ENCODE measurements at regions not wholly inside any gene's neighbourhood (a gene's known extent, or its start where the extent isn't known, plus 50 kb on each side); places are given as distances from the start of the nearest gene placed in this dataset.

DNA sequence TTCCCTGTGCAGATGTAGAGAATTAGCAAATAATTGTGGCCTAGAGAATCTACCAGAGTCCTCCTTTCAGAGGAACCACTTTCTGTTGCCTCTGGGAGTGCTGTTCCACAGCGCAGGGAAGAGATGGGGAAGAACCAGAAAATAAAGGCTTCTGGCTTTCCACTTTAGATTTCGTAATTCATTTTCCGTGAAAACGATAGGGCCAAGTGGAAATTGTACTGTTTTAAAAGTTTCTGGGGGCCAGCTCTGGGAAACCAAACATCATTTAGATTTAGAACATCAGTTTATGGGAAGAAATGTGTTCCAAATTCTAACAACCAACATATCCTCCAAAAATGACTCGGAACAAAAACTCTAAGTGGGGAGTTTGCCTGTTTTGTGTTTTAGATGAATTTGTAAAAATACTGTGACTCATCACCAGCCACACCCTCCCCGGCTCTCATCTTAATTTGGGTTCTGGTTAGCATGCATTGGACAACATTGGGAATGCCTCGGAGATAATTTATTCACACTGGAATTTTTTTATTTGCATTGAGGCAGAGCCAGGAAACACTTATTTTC is 65.2 kb upstream of the LNX1 start:
- H3K4me3 ChIP-seq (ENCODE audit: control insufficient read depth, low read depth, low read length) = no peak overlapping the region
- TF ChIP-seq, protein P1, sequence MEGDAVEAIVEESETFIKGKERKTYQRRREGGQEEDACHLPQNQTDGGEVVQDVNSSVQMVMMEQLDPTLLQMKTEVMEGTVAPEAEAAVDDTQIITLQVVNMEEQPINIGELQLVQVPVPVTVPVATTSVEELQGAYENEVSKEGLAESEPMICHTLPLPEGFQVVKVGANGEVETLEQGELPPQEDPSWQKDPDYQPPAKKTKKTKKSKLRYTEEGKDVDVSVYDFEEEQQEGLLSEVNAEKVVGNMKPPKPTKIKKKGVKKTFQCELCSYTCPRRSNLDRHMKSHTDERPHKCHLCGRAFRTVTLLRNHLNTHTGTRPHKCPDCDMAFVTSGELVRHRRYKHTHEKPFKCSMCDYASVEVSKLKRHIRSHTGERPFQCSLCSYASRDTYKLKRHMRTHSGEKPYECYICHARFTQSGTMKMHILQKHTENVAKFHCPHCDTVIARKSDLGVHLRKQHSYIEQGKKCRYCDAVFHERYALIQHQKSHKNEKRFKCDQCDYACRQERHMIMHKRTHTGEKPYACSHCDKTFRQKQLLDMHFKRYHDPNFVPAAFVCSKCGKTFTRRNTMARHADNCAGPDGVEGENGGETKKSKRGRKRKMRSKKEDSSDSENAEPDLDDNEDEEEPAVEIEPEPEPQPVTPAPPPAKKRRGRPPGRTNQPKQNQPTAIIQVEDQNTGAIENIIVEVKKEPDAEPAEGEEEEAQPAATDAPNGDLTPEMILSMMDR (conservative IDR thresholded peaks at IDR 0.05; ENCODE audit: control insufficient read depth, insufficient read depth, low read depth, low read length) = peak; percentile 80

DNA sequence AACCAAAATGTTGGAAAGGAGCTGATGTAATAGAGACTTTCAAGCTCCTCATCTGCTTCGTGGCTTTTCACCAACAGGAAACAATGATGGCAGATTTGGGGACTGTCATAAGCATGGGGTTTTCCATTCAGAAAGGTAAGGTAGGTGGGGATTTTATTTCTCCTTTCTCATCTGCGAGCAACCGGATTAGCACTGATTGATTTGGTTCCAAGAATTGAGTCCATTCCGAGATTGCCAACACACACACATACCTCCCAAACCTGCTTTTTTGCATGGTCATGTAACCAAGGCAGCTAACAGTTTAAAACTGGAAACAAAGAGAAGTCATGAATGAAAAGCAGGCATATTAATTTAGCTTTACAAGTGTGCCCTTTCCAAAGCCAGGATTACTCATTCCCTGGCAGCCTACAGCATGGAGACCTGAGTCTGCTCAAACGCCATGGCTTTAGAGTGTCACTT is 63.0 kb upstream of the LNX1 start:
- peak; percentile 62 for DNase-seq (ENCODE audit: low read depth)
- TF ChIP-seq, protein P1 (conservative IDR thresholded peaks at IDR 0.05; ENCODE audit: control insufficient read depth, insufficient read depth, low read depth, low read length) = no peak
- no peak overlapping the region for H3K4me3 ChIP-seq (ENCODE audit: control insufficient read depth, low read depth, low read length)

More for the DNA sequence above, 65.2 kb upstream of the LNX1 start:
- peak; percentile 82 for DNase-seq (ENCODE audit: low read depth)

DNA sequence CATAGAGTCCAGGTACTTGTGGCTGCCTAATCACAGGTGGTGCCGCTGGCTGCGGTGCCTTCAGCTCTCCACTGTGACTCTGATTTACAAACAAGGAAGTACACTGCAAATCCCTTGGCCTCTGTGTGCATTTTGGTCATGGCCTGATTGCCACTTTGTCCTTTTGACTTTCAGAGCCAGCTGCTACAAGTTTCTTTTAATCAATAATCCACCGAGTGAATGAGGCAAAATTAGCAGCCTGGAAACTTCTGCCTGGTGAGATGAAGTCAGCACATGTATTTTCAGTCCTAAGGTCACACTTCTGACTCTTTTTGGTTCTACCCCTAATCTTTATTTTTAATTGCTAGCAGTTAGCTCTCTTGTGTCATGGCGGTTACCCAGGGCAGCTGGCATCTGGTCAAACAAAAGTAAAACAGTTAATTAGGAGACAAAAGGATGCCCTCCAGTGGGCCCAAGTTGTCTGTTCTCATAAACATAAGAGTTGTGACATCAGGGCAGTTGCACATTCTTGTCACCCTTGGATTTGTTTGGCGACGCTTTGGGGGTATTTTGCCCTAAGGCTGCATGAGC is 62.3 kb upstream of the LNX1 start:
- no peak overlapping the region for H3K4me3 ChIP-seq (ENCODE audit: control insufficient read depth, low read depth, low read length)
- TF ChIP-seq, protein P1 (conservative IDR thresholded peaks at IDR 0.05; ENCODE audit: control insufficient read depth, insufficient read depth, low read depth, low read length) = no peak
- DNase-seq (ENCODE audit: low read depth) = peak; percentile 35

DNA sequence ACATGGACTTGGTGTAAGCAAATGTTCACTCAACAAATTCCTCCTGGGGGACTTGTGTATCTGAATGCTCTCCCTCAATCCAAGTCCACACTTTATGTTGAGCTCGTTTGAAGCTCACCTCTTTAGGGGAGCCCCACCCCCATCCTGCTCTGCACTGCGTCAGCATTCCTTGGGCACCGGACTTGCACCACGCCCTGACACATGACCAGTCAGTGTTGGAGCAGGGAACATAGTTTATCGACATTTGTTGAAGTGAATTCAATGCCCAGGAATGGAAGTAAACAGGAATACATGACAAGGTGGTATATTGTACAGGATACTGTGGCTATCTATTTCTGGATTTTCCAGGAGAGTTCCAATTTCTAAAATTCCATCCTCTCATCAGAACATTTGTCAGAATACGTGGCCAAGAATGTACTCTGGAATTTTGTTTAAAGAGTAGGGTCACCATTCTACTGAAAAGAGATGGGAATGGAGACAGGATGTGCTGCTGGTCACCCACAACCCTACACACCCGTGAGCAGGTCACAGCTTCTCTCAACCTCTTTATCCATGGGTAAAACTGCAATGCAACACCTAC is 60.0 kb upstream of the LNX1 start:
- H3K4me3 ChIP-seq (ENCODE audit: control insufficient read depth, low read depth, low read length) = no peak overlapping the region
- DNase-seq (ENCODE audit: low read depth) = no peak
- TF ChIP-seq, protein P1 (conservative IDR thresholded peaks at IDR 0.05; ENCODE audit: control insufficient read depth, insufficient read depth, low read depth, low read length) = no peak

DNA sequence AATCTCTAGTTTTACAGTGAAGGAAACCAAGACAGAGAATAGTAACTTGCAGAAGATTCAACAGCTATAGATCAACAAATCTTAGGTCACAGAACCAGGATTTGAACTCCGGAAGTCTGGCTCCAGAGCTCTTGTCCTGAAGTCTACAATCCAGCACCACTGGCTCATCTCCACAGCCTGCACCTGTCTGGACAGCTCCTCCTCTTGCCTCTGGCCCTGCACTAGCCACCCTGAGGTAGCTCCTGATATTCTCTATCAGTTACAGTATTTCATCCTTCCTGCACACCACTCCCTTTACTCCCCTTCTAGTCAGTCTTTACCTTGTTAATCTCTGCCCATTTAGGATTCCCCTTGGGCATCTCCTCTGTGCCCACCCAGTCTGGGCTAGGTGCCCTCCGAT is 58.1 kb upstream of the LNX1 start:
- DNase-seq (ENCODE audit: low read depth) = no peak
- TF ChIP-seq, protein P1 (conservative IDR thresholded peaks at IDR 0.05; ENCODE audit: control insufficient read depth, insufficient read depth, low read depth, low read length) = no peak
- no peak overlapping the region for H3K4me3 ChIP-seq (ENCODE audit: control insufficient read depth, low read depth, low read length)

DNA sequence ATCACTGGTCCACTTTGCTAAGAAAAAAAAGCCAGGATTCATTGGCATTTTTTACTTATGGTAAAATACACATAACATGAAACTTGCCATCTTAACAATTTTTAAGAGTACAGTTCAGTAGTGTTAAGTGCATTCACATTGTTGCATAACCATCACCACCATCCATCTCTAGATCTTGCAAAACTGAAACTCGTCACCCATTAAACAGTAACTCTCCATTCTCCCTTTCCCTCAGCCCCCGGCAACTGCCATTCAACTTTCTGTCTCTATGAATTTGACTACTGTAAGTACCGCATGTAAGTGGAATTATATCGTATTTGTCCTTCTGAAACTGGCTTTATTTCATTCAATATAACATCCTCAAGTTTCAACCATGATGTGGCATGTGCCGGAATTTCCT is 56.3 kb upstream of the LNX1 start:
- TF ChIP-seq, protein P1 (conservative IDR thresholded peaks at IDR 0.05; ENCODE audit: control insufficient read depth, insufficient read depth, low read depth, low read length) = no peak
- DNase-seq (ENCODE audit: low read depth) = no peak
- no peak overlapping the region for H3K4me3 ChIP-seq (ENCODE audit: control insufficient read depth, low read depth, low read length)
